ENCODE measurements at regions not wholly inside any gene's neighbourhood (a gene's known extent, or its start where the extent isn't known, plus 50 kb on each side); places are given as distances from the start of the nearest gene placed in this dataset.

- DNase-seq = no peak
Measured at GRCh38 chr6:165941249-165941775, 226.3 kb downstream of the TBXT start.

GRCh38 chr6:165940366-165940765 is 227.3 kb downstream of the TBXT start:
- no peak for DNase-seq

GRCh38 chr6:165939601-165940290 is 227.9 kb downstream of the TBXT start:
- DNase-seq = no peak

GRCh38 chr6:165939047-165939446 is 228.6 kb downstream of the TBXT start:
- no peak for DNase-seq

GRCh38 chr6:165937564-165938358 is 229.9 kb downstream of the TBXT start:
- no peak for DNase-seq

- DNase-seq = no peak
Measured at GRCh38 chr6:165936660-165937059, 231.0 kb downstream of the TBXT start.

GRCh38 chr6:165936096-165936495 is 231.6 kb downstream of the TBXT start:
- no peak for DNase-seq

- no peak for DNase-seq
Measured at GRCh38 chr6:165931675-165932074, 236.0 kb downstream of the TBXT start.

- DNase-seq = no peak
Measured at GRCh38 chr6:165930668-165931214, 236.9 kb downstream of the TBXT start.

- DNase-seq = no peak
Measured at GRCh38 chr6:165929607-165930006, 238.0 kb downstream of the TBXT start.

GRCh38 chr6:165926378-165926777 is 241.3 kb downstream of the TBXT start:
- no peak for DNase-seq

GRCh38 chr6:165925474-165926156 is 242.0 kb downstream of the TBXT start:
- DNase-seq = no peak

- no peak for DNase-seq
Measured at GRCh38 chr6:165922309-165922794, 245.3 kb downstream of the TBXT start.

GRCh38 chr6:165920896-165921671 is 246.6 kb downstream of the TBXT start:
- no peak for DNase-seq

- no peak for DNase-seq
Measured at GRCh38 chr6:165917576-165917975, 250.1 kb downstream of the TBXT start.

GRCh38 chr6:165915022-165915770 is 252.2 kb upstream of the PDE10A start:
- no peak for DNase-seq

GRCh38 chr6:165913676-165914570 is 250.9 kb upstream of the PDE10A start:
- DNase-seq = no peak

GRCh38 chr6:165910184-165910966 is 247.3 kb upstream of the PDE10A start:
- DNase-seq = no peak

- DNase-seq = no peak
Measured at GRCh38 chr6:165906736-165907135, 243.7 kb upstream of the PDE10A start.

GRCh38 chr6:165905744-165906143 is 242.7 kb upstream of the PDE10A start:
- DNase-seq = no peak
